Neural crest cell (in vitro differentiated cells): ENCODE measurements at regions not wholly inside any gene's neighbourhood (a gene's known extent, or its start where the extent isn't known, plus 50 kb on each side); places are given as distances from the start of the nearest gene placed in this dataset.

Experiments
- DNase-seq: peaks from one replicate; pipeline ENCODE4 v3.0.0; 2021; ENCODE audit warnings: low read depth, mixed read lengths, low spot score
- H3K27ac Mint-ChIP-seq: one replicate; pipeline ENCODE4 v1.8.0; 2021; ENCODE audit warnings: mild to moderate bottlenecking, mixed read lengths; ENCODE audit not compliant: unreplicated experiment
- H3K27me3 Mint-ChIP-seq: 2 replicates; pipeline ENCODE4 v1.8.0; 2021; ENCODE audit warnings: low read depth, mild to moderate bottlenecking, mixed read lengths
- H3K36me3 Mint-ChIP-seq: 2 replicates; pipeline ENCODE4 v1.8.0; 2021; ENCODE audit warnings: low read depth, mild to moderate bottlenecking, mixed read lengths
- H3K4me1 Mint-ChIP-seq: 2 replicates; pipeline ENCODE4 v1.8.0; 2021; ENCODE audit warnings: mixed read lengths
- H3K4me3 Mint-ChIP-seq: one replicate; pipeline ENCODE4 v1.8.0; 2021; ENCODE audit warnings: mild to moderate bottlenecking, mixed read lengths
- H3K9me3 Mint-ChIP-seq: 2 replicates; pipeline ENCODE4 v1.8.0; 2021; ENCODE audit warnings: mixed read lengths
- TF ChIP-seq, protein P1 (sequence below): fragments of 200-600 bp; sonication (generic); conservative IDR thresholded peaks from 2 replicates; pipeline ENCODE4 v1.5.0; 2021; ENCODE audit warnings: antibody characterized with exemption, mild to moderate bottlenecking

DNA sequence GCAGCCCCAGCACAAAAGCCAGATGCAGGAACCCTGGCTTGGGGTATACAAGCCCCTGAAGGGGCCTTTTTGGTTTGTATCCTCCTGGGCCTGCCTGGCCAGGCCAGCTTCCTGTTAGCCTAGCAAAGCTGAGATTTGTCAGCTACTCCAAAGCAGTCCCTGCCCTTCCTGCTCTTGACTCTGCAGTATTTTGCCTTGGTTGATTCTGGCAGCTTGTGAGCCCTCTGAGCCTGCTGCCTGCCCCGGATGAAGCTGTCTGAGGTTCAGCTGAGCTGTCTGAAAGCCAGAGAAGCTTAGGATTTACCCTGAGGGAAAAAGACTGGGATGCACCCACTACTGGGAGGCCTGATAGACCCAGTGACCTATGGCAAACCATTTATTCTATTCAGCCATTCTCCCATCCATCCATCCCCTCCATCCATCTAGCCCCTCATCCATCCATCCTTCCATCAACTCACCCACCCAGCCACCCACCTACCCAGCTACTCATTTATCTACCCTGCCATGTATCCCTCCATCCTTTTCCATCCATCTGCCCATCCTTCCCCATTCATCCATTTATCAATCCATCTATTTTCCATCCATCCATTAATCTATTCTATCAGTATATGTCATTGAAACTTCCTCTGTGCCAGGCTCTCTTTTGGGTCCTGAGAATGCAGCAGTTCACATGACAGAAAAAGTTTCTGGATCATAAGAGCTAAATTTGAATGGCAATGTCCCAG lies 307.5 kb downstream of the DHX35 start:
- no peak for DNase-seq
- Mint-ChIP-seq H3K4me3 (no peak overlapping the region), H3K36me3 (no peaks in the 10 kb centered on the region), H3K4me1 (peaks cover 13% of the 10 kb centered on the region), H3K27ac (no peak overlapping the region), H3K9me3 (no peaks in the 10 kb centered on the region), H3K27me3 (no peaks in the 10 kb centered on the region)
- TF ChIP-seq, protein P1, sequence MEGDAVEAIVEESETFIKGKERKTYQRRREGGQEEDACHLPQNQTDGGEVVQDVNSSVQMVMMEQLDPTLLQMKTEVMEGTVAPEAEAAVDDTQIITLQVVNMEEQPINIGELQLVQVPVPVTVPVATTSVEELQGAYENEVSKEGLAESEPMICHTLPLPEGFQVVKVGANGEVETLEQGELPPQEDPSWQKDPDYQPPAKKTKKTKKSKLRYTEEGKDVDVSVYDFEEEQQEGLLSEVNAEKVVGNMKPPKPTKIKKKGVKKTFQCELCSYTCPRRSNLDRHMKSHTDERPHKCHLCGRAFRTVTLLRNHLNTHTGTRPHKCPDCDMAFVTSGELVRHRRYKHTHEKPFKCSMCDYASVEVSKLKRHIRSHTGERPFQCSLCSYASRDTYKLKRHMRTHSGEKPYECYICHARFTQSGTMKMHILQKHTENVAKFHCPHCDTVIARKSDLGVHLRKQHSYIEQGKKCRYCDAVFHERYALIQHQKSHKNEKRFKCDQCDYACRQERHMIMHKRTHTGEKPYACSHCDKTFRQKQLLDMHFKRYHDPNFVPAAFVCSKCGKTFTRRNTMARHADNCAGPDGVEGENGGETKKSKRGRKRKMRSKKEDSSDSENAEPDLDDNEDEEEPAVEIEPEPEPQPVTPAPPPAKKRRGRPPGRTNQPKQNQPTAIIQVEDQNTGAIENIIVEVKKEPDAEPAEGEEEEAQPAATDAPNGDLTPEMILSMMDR = no peak

DNA sequence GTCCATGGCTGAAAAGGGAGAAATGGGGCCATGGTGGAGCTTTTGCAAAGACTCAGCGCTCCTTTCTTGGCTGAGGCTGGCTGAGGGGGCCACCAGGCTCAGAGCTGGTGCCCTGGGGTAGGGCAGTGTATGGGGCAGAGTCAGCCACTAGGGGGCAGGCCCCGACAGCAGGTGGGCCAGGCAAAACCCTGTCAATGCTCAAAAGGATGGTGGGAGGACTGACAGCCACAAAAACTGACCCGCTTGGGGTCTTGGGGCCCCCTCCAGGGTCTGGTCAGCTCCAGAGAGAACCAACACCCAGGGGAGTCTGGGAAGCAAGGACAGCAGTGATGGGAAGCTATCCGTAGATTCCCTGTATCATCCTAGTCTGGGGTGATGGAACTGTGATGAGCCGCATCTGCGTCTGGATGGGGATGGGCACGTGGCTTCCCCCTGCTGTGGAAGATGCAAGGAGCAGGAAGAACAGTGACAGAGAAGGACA lies 306.9 kb downstream of the DHX35 start:
- H3K36me3 Mint-ChIP-seq = no peaks in the 10 kb centered on the region
- H3K9me3 Mint-ChIP-seq = no peaks in the 10 kb centered on the region
- no peaks in the 10 kb centered on the region for H3K27me3 Mint-ChIP-seq
- TF ChIP-seq, protein P1 = peak; percentile 93
- peaks cover 15% of the 10 kb centered on the region for H3K4me1 Mint-ChIP-seq
- H3K27ac Mint-ChIP-seq = peak overlapping the region; percentile 73
- peak; percentile 78 for DNase-seq
- H3K4me3 Mint-ChIP-seq = no peak overlapping the region

DNA sequence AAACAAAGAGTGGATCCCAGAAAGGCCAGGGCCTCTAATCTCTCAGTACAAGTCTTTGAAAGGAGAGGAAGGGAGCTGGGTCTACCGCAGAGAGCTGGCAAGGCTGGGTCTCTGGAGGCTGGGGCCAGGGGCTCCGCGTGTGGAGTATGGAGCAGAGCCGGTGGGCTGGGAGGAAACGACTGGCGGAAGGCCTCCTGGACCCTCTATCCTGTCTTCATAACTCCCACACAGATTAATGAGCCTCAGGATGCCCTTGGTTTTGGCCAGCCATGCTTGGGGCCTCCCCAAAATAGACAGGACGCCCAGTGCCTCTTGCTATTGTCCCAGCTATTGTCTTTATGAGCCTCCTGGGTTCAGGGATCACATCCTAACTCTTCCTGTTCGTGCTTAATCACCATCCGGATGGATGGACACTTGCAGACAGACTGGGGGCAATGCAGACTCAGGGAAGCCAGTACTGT lies 306.4 kb downstream of the DHX35 start:
- H3K4me3 Mint-ChIP-seq = no peak overlapping the region
- no peaks in the 10 kb centered on the region for H3K9me3 Mint-ChIP-seq
- peaks cover 15% of the 10 kb centered on the region for H3K4me1 Mint-ChIP-seq
- TF ChIP-seq, protein P1 = no peak
- H3K27me3 Mint-ChIP-seq = peaks cover 2% of the 10 kb centered on the region
- H3K27ac Mint-ChIP-seq = peak overlapping the region; percentile 73
- H3K36me3 Mint-ChIP-seq = no peaks in the 10 kb centered on the region
- DNase-seq = no peak

DNA sequence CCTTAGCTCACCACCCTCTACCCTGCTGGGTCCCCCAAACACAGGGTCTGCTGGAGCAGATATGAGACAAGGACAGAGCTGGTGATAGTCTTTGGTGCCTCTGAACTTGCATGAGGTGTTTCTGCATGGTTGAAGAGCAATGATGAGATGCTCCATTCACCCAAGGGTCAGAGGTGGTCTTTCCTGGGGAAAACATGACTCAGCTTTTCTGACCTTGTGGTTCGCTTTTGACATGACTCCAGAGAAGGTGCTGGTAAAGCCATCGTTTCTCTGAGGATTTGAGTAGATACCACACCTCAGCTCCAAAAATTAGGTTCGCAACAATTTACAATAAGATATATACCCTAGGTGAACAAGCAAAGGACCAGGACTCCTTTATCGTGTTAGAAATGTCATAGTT lies 304.8 kb downstream of the DHX35 start:
- no peak overlapping the region for H3K27ac Mint-ChIP-seq
- peaks cover 15% of the 10 kb centered on the region for H3K4me1 Mint-ChIP-seq

DNA sequence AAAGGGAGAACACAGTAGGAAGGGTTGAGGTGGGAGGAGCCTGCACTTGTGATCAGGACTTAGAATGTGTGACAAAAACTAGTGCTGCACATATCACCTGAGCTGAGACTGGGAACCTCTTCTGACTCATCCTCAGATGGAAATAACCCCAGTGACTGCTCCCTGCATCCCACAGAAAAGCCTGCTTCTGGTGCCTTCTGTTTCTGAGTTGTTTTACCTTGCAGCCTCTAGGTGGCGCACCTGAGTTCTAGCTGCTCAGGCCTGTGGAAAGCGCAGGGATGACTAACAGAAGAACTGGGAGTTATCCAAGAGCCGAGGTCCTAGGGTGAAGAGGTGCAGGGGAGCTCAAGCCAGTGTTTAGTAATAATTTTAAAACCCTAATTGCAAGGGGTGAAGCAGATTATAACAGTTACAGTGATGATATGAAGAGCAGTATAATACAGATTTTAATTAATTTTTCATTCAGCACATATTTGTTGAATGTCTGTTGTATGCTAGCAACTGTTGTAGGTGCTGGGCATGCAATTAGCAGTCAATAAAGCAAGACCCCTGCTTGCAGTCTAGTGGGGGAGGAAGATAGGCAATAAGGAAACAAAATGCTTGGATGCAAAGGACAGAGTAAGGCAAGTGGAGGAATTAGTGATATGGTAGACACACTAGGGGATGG lies 302.5 kb downstream of the DHX35 start:
- Mint-ChIP-seq H3K4me1 (peaks cover 11% of the 10 kb centered on the region), H3K36me3 (no peaks in the 10 kb centered on the region), H3K27me3 (peaks cover 6% of the 10 kb centered on the region), H3K4me3 (no peak overlapping the region), H3K27ac (no peak overlapping the region), H3K9me3 (no peaks in the 10 kb centered on the region)
- peak; percentile 71 for DNase-seq
- TF ChIP-seq, protein P1 = peak; percentile 91

More for the DNA sequence above, 304.8 kb downstream of the DHX35 start:
- DNase-seq = no peak
- Mint-ChIP-seq H3K9me3 (no peaks in the 10 kb centered on the region), H3K27me3 (peaks cover 6% of the 10 kb centered on the region), H3K4me3 (no peak overlapping the region), H3K36me3 (no peaks in the 10 kb centered on the region)
- TF ChIP-seq, protein P1 = no peak
